GM21515 (cell line): ENCODE measurements at regions not wholly inside any gene's neighbourhood (a gene's known extent, or its start where the extent isn't known, plus 50 kb on each side); places are given as distances from the start of the nearest gene placed in this dataset.
"Not testable (repeated sequence)": the region's sequence is repeated elsewhere in the genome, so short reads cannot be mapped to it uniquely, and the experiment has no call there.

ENCODE experiments used
- ATAC-seq: cut with Tn5 transposase; IDR thresholded peaks from one replicate; pipeline ENCODE4 v1.9.1; 2021; ENCODE audit not compliant: unreplicated experiment

GRCh38 chr11:104776501-104777170, 121.6 kb downstream of the CASP12 start:
- no peak for ATAC-seq

- ATAC-seq: no peak
Observed at GRCh38 chr11:104774578-104774977, 123.7 kb downstream of the CASP12 start.

GRCh38 chr11:104772806-104773241, 125.4 kb downstream of the CASP12 start:
- no peak for ATAC-seq

DNA sequence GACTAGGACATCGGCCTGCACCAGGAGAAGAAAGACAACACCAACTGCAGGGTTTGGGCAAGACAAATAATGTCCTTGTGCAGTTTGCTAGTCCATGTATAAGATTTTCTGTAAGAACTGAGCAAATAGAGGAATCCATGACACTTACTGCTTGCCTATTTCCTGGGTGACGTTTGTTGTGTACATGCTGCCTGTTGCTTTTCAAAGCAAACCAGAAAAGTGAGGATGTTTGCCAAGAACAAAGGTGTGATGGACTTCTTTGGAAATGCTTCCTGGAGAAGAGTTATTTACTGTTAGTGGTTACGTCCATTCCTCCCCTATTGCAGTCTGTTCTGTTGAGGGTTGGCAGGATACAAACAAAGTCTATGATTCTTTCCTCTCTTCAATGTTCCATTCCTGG, 126.5 kb downstream of the CASP12 start:
- no peak for ATAC-seq

DNA sequence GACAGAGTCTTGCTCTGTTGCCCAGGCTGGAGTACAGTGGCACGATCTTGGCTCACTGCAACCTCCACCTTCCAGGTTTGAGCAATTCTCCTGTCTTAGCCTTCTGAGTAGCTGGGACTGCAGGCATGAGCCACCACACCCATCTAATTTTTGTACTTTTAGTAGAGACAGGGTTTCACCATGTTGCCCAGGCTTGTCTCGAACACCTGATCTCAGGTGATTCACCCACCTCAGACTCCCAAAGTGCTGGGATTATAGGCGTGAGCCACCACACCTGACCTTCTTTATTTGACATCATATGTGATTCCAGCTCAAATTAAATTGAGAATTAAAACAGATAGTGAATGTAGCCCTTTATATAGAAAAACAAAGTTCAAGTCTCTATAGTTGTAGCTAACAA, 127.2 kb downstream of the CASP12 start:
- not testable (repeated sequence) for ATAC-seq

- ATAC-seq: no peak
Observed at GRCh38 chr11:104765401-104766095, 132.7 kb downstream of the CASP12 start.

DNA sequence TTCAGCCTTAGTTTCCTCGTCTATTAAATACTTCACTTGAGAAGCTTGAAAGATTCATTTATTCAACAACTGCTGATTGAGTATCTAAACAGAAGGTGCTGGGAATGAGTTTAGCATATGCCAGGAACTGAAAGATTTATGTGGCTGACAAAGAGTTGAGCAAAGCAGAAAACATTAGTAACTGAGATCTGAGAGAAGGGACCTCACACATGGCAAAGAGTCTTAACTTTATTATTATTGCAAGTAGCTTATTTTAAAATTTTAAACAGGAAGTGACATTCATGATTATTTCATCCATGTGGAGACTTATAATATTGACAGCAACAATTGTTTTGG, 133.6 kb downstream of the CASP12 start:
- ATAC-seq: no peak

GRCh38 chr11:104763930-104764709, 134.1 kb downstream of the CASP12 start:
- no peak for ATAC-seq

- ATAC-seq: no peak
Observed at GRCh38 chr11:104761511-104761910, 136.7 kb downstream of the CASP12 start.

GRCh38 chr11:104759464-104759863, 138.8 kb downstream of the CASP12 start:
- no peak for ATAC-seq

DNA sequence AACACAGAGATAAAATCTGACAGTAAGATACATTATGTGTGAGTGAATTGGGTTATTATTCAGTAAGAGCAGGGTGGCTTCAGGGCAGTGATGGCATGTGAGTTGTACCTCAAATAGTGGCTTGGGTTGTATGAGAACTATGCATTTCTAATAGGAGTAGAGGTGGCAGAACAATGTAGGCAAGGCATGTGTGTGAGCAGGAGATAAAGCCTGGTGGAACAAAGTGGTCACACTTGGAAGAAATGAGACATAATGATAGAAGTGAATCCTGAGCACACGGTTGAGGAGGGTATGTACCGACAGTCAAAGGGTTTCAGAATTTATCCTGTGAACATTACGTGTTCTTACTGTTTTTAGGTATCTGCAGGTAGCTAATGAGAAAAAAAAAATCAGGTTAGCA, 159.3 kb downstream of the CASP12 start:
- no peak for ATAC-seq

- no peak for ATAC-seq
Observed at GRCh38 chr11:104738208-104738607, 160.1 kb downstream of the CASP12 start.

DNA sequence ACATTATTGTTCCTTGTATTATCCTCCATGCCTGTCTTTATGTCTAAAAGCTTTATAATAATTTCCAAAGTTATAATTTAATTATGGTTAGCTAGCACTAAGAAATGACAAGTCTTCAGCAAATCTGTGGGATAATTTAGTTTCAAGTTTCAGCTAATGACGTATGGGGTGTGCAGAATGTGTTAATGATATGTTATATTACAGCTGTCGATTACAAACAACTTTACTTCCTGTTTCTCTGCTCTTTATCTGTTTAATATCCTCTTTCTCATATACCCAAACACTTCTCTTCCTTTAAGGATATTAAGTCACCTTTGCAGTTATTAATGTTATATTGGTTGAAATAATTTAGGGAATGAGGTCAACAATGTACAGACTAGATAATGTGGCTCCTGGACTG, 161.8 kb downstream of the CASP12 start:
- no peak for ATAC-seq

DNA sequence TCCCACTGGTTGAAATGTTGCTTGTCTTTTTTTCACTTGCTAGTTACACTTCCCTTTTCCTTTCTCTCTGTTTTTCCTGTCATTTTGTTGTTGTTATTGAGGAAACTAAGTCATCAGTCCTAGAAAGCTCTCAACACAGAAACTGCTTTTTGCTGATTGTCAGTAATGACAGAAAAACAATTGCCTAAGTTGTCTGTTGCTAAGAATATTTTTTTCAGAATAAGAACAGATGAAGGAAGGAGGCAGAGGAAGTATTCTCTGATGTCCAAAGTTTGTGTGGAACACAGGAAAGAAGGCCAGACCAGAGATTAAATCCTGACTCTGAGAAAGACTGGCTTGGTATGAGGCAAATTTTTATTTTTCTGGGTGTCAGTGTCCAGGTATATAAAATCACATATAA, 163.3 kb downstream of the CASP12 start:
- no peak for ATAC-seq

DNA sequence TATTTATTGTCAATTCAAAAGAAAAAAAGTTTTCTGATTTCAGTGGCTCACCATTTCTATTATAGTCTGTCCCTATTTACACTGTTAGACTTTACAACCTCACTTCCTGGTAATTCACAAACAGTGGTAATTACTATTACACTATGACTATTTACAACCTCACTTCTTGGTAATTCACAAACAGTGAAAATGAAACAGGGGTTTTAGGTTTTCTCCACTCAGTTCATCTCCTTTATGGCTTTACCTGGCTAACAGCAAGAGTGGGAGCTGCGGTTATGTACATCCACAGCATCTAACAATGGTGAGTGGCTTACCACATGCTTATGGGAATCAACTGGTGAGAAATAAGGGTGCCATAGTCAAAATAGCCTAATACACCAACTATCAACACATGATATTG, 166.4 kb downstream of the CASP12 start:
- ATAC-seq: no peak

- no peak for ATAC-seq
Observed at GRCh38 chr11:104728927-104729326, 169.3 kb downstream of the CASP12 start.

GRCh38 chr11:104727768-104728167, 170.5 kb downstream of the CASP12 start:
- no peak for ATAC-seq

GRCh38 chr11:104727095-104727494, 171.2 kb downstream of the CASP12 start:
- no peak for ATAC-seq

GRCh38 chr11:104725796-104726408, 172.4 kb downstream of the CASP12 start:
- no peak for ATAC-seq

GRCh38 chr11:104713401-104713800, 184.9 kb downstream of the CASP12 start:
- no peak for ATAC-seq

DNA sequence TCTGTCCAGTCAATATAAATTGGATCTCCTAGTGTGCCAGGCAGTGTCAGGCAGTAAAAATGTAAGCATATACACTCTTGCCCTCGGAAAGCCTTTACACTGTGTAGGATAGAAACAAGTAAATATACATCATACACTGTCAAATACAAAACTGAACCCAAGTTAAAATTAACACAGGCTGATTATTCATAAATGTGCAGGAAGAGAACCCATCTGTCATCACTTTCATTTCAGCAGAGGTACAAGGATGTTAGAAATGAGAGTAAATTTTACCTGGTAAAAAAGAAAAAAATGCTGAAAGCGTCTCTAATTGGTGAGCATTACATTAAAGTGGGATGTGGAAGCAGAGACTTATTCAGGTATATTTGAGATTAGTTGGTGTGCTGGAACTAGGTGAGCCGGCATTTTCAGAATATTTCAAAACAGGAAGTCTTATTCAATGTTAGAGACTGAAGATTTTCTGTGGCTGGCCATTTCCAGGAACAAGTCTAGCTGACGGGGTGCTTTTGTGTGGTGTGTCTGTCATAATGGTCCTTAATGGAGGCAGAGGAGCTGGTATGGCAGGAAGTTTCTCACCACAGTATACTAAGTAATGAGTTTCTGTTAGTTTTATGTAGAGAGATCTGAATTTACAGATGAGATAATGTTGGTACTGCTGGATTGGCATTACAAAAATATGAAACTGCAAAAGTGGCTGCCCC, 192.6 kb downstream of the CASP12 start:
- ATAC-seq: peak; percentile 100
